Stomach (tissue), 8 donors: ENCODE measurements at regions not wholly inside any gene's neighbourhood (a gene's known extent, or its start where the extent isn't known, plus 50 kb on each side); places are given as distances from the start of the nearest gene placed in this dataset.

Source experiments
- DNase-seq, 2 donors: peaks; one replicate each; pipeline versions ENCODE4 v3.0.0 to v3.0.0-alpha.2; 2013 to 2019
- H3K27ac ChIP-seq, 5 donors: fragments of 200-600 bp in 4 of 5; sonication (generic) in 4 of 5; one replicate each; pipeline ENCODE4 v1.5.1; 2013 to 2019; ENCODE audit warnings: mild to moderate bottlenecking in 1 of 5, moderate library complexity in 1 of 5
- H3K27me3 ChIP-seq, 3 donors: fragments of 200-600 bp; sonication (generic); one replicate each; pipeline ENCODE4 v1.5.1; 2017 to 2019; ENCODE audit warnings: mixed run types in 1 of 3
- H3K36me3 ChIP-seq, 4 donors: fragments of 200-600 bp; sonication (generic); 1 replicate in 3 of 4; 2 replicates in 1 of 4; pipeline ENCODE4 v1.5.1; 2016 to 2019
- H3K4me1 ChIP-seq, 4 donors: fragments of 200-600 bp; sonication (generic); one replicate each; pipeline ENCODE4 v1.5.1; 2016 to 2019
- H3K4me3 ChIP-seq, 4 donors: fragments of 200-600 bp; sonication (generic) in 3 of 4; one replicate each; pipeline ENCODE4 v1.5.1; 2016 to 2019; ENCODE audit warnings: mild to moderate bottlenecking in 1 of 4
- H3K9me3 ChIP-seq, 4 donors: fragments of 200-600 bp; sonication (generic); one replicate each; pipeline ENCODE4 v1.5.1; 2016 to 2019
- CTCF ChIP-seq, 7 experiments: fragments of 450-650 bp in 4 of 7; fragments of 200-600 bp in 3 of 7; sonication (generic) in 3 of 7; IDR thresholded peaks; one replicate each; pipeline ENCODE4 v1.5.1; 2016 to 2019; ENCODE audit warnings: antibody characterized with exemption in 7 of 7, control low read depth in 2 of 7, mild to moderate bottlenecking in 1 of 7
- EP300 ChIP-seq: sonication (generic); formaldehyde crosslinking; IDR thresholded peaks from one replicate; pipeline ENCODE4 v1.6.1; 2017; ENCODE audit warnings: antibody characterized with exemption
- POLR2A ChIP-seq, 4 donors: fragments of 450-650 bp; IDR thresholded peaks; one replicate each; pipeline ENCODE4 v1.6.1; 2016; ENCODE audit warnings: antibody characterized with exemption in 4 of 4, control low read depth in 2 of 4, mild to moderate bottlenecking in 1 of 4, moderate library complexity in 1 of 4
- POLR2AphosphoS5 ChIP-seq, 3 donors: sonication (generic); formaldehyde crosslinking; IDR thresholded peaks; one replicate each; pipeline ENCODE4 v1.6.1; 2016; ENCODE audit warnings: antibody characterized with exemption in 3 of 3
- WGBS, 5 donors: extraction: QIAGEN DNeasy Blood & Tissue Kit in 3 of 5; methylation state at CpG; one replicate each; pipeline versions ENCODE4 v1.1.5 to v1.1.7; 2013 to 2018; 5-methylcytosine and 5-hydroxymethylcytosine counted together
- intact Hi-C: fragments of 100-400 bp; cut with DNase I; formaldehyde crosslinking; loops from one replicate; pipeline ENCODE4 v1.15.1; 2023; ENCODE audit warnings: low total_unique reads
- donor health status: healthy with polysubstance abuse.
- donor health status: Bipolar disorder and iron deficiency.
- donor health status: healthy.

DNA sequence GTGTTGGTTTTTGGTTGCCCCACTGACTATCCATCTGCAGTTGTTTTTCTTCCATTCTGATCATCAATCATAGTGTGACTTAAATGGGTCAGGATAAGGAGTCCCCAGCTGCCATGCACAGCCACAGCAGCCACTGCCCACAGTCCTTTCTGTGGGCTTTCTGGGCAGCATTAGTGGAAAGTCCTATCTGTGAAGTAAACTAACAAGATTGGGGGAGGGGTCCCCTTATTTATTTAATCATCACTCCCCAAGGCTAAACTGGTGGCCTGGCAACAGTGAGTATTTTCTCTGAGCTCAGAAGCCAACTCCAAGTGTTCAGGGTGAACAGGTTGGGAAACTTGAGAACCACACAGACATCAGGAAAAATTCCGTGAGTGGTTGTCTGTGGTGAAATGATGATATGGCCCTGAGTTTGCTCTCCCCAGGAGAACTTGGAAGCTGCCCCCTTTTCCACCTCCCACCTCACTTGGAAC is 145.0 kb downstream of the CCDC34 start:
- H3K4me1 ChIP-seq: peaks cover 3 to 42% (median 30%) of the 10 kb centered on the region in 4 donors
- H3K9me3 ChIP-seq: no peaks in the 10 kb centered on the region
- TF ChIP-seq CTCF (IDR thresholded peaks at IDR 0.05): no peak
- no peak for TF ChIP-seq POLR2AphosphoS5 (IDR thresholded peaks at IDR 0.05)
- TF ChIP-seq POLR2A (IDR thresholded peaks at IDR 0.05): no peak
- TF ChIP-seq EP300: no peak
- H3K36me3 ChIP-seq: no peaks in the 10 kb centered on the region
- H3K27ac ChIP-seq: peak overlapping the region in 1 of 5 donors; percentile 8
- no peaks in the 10 kb centered on the region for H3K27me3 ChIP-seq
- 40 to 68% (median 53%) methylated on average over 1 of the region's 1 CpG for WGBS, 5 donors
- H3K4me3 ChIP-seq: no peak overlapping the region
- intact Hi-C loops: no loop called here
- no peak for DNase-seq

DNA sequence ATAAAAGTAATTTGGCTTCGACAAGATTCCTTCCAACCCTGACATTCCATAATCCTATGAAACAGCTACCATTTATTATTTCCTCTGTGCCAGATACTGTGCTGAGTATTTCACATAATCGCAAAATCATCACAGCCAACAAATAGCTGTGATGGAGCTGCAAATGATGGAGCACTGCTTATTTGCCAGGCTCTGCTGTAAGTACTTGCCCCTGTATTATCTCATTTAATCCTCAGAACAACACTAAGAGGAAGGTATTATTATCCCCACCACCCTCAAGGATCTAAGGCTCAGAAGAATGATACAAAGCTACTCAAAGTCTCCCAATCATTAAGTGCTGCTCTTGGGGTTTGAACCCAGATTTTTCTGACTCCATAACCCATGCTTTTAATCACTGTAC is 145.5 kb downstream of the CCDC34 start:
- H3K9me3 ChIP-seq: no peaks in the 10 kb centered on the region
- TF ChIP-seq CTCF (IDR thresholded peaks at IDR 0.05) (no peak), POLR2A (IDR thresholded peaks at IDR 0.05) (no peak), EP300 (no peak), POLR2AphosphoS5 (IDR thresholded peaks at IDR 0.05) (no peak)
- H3K4me1 ChIP-seq: peaks cover 5 to 47% (median 31%) of the 10 kb centered on the region in 4 donors
- H3K27ac ChIP-seq: no peak overlapping the region
- WGBS, 5 donors: 83 to 97% (median 85%) methylated on average over 2 of the region's 2 CpGs
- no peak overlapping the region for H3K4me3 ChIP-seq
- DNase-seq: no peak
- intact Hi-C loops: no loop called here
- no peaks in the 10 kb centered on the region for H3K27me3 ChIP-seq
- H3K36me3 ChIP-seq: no peaks in the 10 kb centered on the region

DNA sequence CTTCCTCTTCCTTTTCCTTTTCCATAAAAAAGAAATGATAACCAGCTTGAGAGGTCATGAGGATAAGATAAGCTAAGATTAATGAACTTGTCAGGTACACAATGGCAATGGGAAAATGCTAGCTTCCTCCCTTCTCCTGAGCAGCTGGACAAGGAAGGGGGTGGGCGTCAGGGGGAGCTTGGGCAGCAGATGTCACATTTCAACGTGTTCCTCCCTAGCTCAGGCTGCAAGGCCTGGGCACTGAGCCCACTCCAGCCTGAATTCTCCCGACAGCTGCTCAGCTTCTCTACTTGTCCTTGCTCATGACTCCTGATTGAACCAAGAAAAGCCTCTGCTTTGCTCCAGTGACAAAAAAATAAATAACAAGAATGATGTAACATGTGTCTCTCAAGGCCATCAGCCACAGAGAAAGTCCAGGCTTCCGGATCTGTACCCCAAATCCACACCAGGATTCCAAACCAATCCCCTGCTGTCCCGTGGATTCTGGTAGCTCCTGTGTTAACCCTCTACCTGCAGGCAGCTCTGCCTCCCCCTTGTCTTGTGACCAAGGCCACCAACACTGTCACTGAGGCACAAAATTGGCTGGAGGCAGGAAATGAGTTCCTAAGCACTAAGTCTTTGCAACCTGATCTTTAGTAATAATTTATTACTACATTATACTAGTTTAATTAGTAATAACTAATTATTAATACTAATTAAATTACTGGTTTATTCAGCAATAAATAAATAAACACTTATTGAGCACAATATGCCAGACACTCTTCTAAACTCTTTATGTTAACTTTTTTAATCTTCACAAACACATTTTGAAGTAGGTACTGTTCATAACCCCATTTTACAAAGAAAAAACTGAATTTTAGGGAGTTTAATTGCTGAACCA is 146.5 kb downstream of the CCDC34 start:
- H3K4me1 ChIP-seq: peaks cover 5 to 48% (median 31%) of the 10 kb centered on the region in 4 donors
- no peaks in the 10 kb centered on the region for H3K27me3 ChIP-seq
- no peaks in the 10 kb centered on the region for H3K36me3 ChIP-seq
- WGBS, 5 donors: 21 to 36% (median 27%) methylated on average over 5 of the region's 5 CpGs
- peak overlapping the region in 2 of 5 donors; percentile 18 to 41 for H3K27ac ChIP-seq
- H3K4me3 ChIP-seq: no peak overlapping the region
- DNase-seq: peak in 1 of 2 donors; percentile 92
- intact Hi-C loops: no loop called here
- TF ChIP-seq POLR2AphosphoS5 (IDR thresholded peaks at IDR 0.05): no peak
- no peak for TF ChIP-seq CTCF (IDR thresholded peaks at IDR 0.05)
- no peak for TF ChIP-seq POLR2A (IDR thresholded peaks at IDR 0.05)
- TF ChIP-seq EP300: no peak
- H3K9me3 ChIP-seq: no peaks in the 10 kb centered on the region

- peak overlapping the region in 4 of 5 donors; percentile 29 to 61 (median 48) for H3K27ac ChIP-seq
- TF ChIP-seq EP300: no peak
- peak in 1 of 3 donors; percentile 7 for TF ChIP-seq POLR2AphosphoS5 (IDR thresholded peaks at IDR 0.05)
- H3K9me3 ChIP-seq: no peaks in the 10 kb centered on the region
- H3K36me3 ChIP-seq: no peaks in the 10 kb centered on the region
- WGBS, 5 donors: 44 to 63% (median 55%) methylated on average over 6 of the region's 6 CpGs
- H3K4me3 ChIP-seq: no peak overlapping the region
- intact Hi-C loops: no loop called here
- DNase-seq: peak; percentile 33 to 59
- H3K27me3 ChIP-seq: no peaks in the 10 kb centered on the region
- H3K4me1 ChIP-seq: peaks cover 5 to 48% (median 31%) of the 10 kb centered on the region in 4 donors
These were observed 147.3 kb downstream of the CCDC34 start for GRCh38 chr11:27215471-27216269.
